K562 (cell line): ENCODE measurements at regions not wholly inside any gene's neighbourhood (a gene's known extent, or its start where the extent isn't known, plus 50 kb on each side); places are given as distances from the start of the nearest gene placed in this dataset.

Experiments used
- ATAC-seq: fragments of 200-7000 bp; cut with Tn5 transposase; 3 replicates; pipeline ENCODE4 v1.9.1; 2020; ENCODE audit warnings: moderate library complexity
- BruUV-seq: library from RNA; stranded (reverse); fragments of 400-500 nt; replicated peaks from 2 replicates; lab custom pipeline; 2021; lab: Mats Ljungman, UMichigan
- CTCF ChIA-PET: fragments of 300-600 bp; formaldehyde crosslinking; extraction: SDS; loops from one replicate; lab custom pipeline; 2021; ENCODE audit warnings: low intra/inter-chr PET ratio; lab: Yijun Ruan, JAX
- POLR2A ChIA-PET: fragments of 300-600, 350-650 bp; sonication (Branson Sonifier 250); formaldehyde crosslinking; extraction: SDS; loops from one replicate; lab custom pipeline; 2021; ENCODE audit warnings: antibody characterized with exemption, inconsistent platforms; lab: Yijun Ruan, JAX
- DNase-seq, 4 experiments: peaks; one replicate each; pipeline versions ENCODE4 v3.0.0 to v3.0.0-alpha.2; 2011 to 2018; ENCODE audit warnings: low spot score in 3 of 4, mixed read lengths in 3 of 4; ENCODE audit errors: extremely low read depth in 1 of 4
- FAIRE-seq: peaks from 2 replicates; lab custom pipeline; 2011; peaks lifted over from hg19 to GRCh38; lab: Jason Lieb, UNC
- H2AFZ ChIP-seq: 2 replicates; pipeline ENCODE4 v1.6.0; 2011; ENCODE audit warnings: low read depth, low read length, control low read depth, inconsistent platforms
- H3K27ac ChIP-seq: fragments of 200-600 bp; 3 replicates; pipeline ENCODE4 v1.8.0; 2011; ENCODE audit warnings: low read depth, mild to moderate bottlenecking, control low read depth, inconsistent platforms, low read length, moderate library complexity, mixed read lengths; ENCODE audit errors: extremely low read depth
- H3K27me3 ChIP-seq, 2 experiments: fragments of 300-600 bp in 1 of 2; 2 replicates in 1 of 2; 3 replicates in 1 of 2; pipeline versions ENCODE4 v1.6.0 to v1.8.0; 2011; ENCODE audit warnings: inconsistent platforms in 2 of 2, low read length in 2 of 2, mild to moderate bottlenecking in 1 of 2, mixed read lengths in 1 of 2, moderate library complexity in 1 of 2; ENCODE audit not compliant: control insufficient read depth in 2 of 2, insufficient read depth in 2 of 2
- H3K36me3 ChIP-seq: fragments of 300-600 bp; 3 replicates; pipeline ENCODE4 v1.8.0; 2011; ENCODE audit warnings: mild to moderate bottlenecking, low read length, inconsistent platforms; ENCODE audit not compliant: control insufficient read depth, insufficient read depth
- H3K4me1 ChIP-seq, 2 experiments: fragments of 200-600 bp in 1 of 2; replicated peaks in 1 of 2; 2 replicates in 1 of 2; 3 replicates in 1 of 2; pipeline versions ENCODE4 v1.5.1 to v1.8.0; 2011; ENCODE audit warnings: inconsistent platforms in 2 of 2, low read length in 2 of 2, mild to moderate bottlenecking in 1 of 2, mixed read lengths in 1 of 2, moderate library complexity in 1 of 2; ENCODE audit not compliant: control insufficient read depth in 2 of 2, insufficient read depth in 2 of 2
- H3K4me2 ChIP-seq: 2 replicates; pipeline ENCODE4 v1.6.1; 2011; ENCODE audit warnings: low read length, control low read depth, inconsistent platforms, mixed read lengths; ENCODE audit not compliant: insufficient read depth
- H3K4me3 ChIP-seq: fragments of 200-600 bp; sonication (generic), shearing (Covaris generic); 2 replicates; pipeline ENCODE4 v1.5.1; 2016; ENCODE audit warnings: control low read depth, inconsistent platforms
- H3K79me2 ChIP-seq: fragments of 200-600 bp; 3 replicates; pipeline ENCODE4 v1.8.0; 2011; ENCODE audit warnings: low read length, inconsistent platforms; ENCODE audit not compliant: control insufficient read depth, insufficient read depth
- H3K9ac ChIP-seq, 2 experiments: 2 replicates each; pipeline versions ENCODE4 v1.6.0 to v1.6.1; 2011; ENCODE audit warnings: low read depth in 2 of 2, low read length in 2 of 2, control low read depth in 1 of 2, inconsistent platforms in 1 of 2, mild to moderate bottlenecking in 1 of 2, mixed read lengths in 1 of 2; ENCODE audit not compliant: insufficient read depth in 1 of 2
- H3K9me1 ChIP-seq: one replicate; pipeline ENCODE4 v1.6.0; 2011; ENCODE audit warnings: inconsistent platforms, mild to moderate bottlenecking, low read length, moderate library complexity; ENCODE audit not compliant: control insufficient read depth, insufficient read depth
- H3K9me3 ChIP-seq: replicated peaks from 2 replicates; pipeline ENCODE4 v1.5.1; 2011; ENCODE audit warnings: low read depth, low read length, inconsistent platforms; ENCODE audit not compliant: control insufficient read depth, insufficient read depth
- H4K20me1 ChIP-seq: replicated peaks from 2 replicates; pipeline ENCODE4 v1.6.1; 2011; ENCODE audit warnings: low read length, inconsistent platforms, mixed read lengths; ENCODE audit not compliant: control insufficient read depth, insufficient read depth
- WHSC1 ChIP-seq: IDR thresholded peaks from one replicate; pipeline ENCODE4 v1.6.1; 2012; ENCODE audit warnings: low read length, control low read depth, inconsistent platforms
- ZFX ChIP-seq: sonication (generic); formaldehyde crosslinking; IDR thresholded peaks from 2 replicates; pipeline ENCODE4 v1.8.0; 2022; ENCODE audit warnings: mild to moderate bottlenecking, missing genetic modification reagents, moderate library complexity
- ZNF407 ChIP-seq: fragments of 450-650 bp; IDR thresholded peaks from 2 replicates; pipeline ENCODE4 v1.6.1; 2016; ENCODE audit warnings: low read depth
- ZNF75A ChIP-seq: fragments of 450-650 bp; formaldehyde crosslinking; IDR thresholded peaks from 2 replicates; pipeline ENCODE4 v1.4.0; 2020; ENCODE audit warnings: mild to moderate bottlenecking
- ZZZ3 ChIP-seq: fragments of 450-650 bp; IDR thresholded peaks from 2 replicates; pipeline ENCODE4 v1.6.1; 2016; ENCODE audit warnings: antibody characterized with exemption, mild to moderate bottlenecking, moderate library complexity
- WGBS: fragments of 100-300 bp; shearing (Covaris generic); methylation state at CpG from one replicate; pipeline ENCODE4 v1.1.6; 2016; ENCODE audit warnings: low coverage, mixed read lengths; ENCODE audit not compliant: insufficient coverage; ENCODE audit errors: missing lambda C conversion rate; 5-methylcytosine and 5-hydroxymethylcytosine counted together
- in situ Hi-C: fragments of 300-500 bp; cut with MboI; formaldehyde crosslinking; loops from 4 replicates; pipeline ENCODE4 v1.15.0; 2018; ENCODE audit warnings: inconsistent platforms, mixed read lengths
- intact Hi-C: fragments of 100-400 bp; cut with micrococcal nuclease; formaldehyde crosslinking; loops from 2 replicates; pipeline ENCODE4 v1.14.2; 2022

- ATAC-seq = no peak
- no TSS peak for BruUV-seq
- no peaks in the 10 kb centered on the region for H3K36me3 ChIP-seq
- no peak overlapping the region for H3K4me2 ChIP-seq
- DNase-seq = no peak
- no peak overlapping the region for H3K27ac ChIP-seq
- no peaks in the 10 kb centered on the region for H3K9me1 ChIP-seq
- peaks cover 14 to 38% of the 10 kb centered on the region in 2 experiments; a peak in 3 of 5 replicates for H3K27me3 ChIP-seq
- intact Hi-C loops = loop anchor here (5.0 kb wide), 1 partner anchor 151 kb away; no protein-coding TSS in a partner anchor
- no peaks in the 10 kb centered on the region for H3K79me2 ChIP-seq
- H3K9me3 ChIP-seq = peaks cover 2% of the 10 kb centered on the region; the same call in 1 of the 2 replicates
- 0 out of 2 replicates have a peak, but pooled peaks cover 7% of the 10 kb centered on the region for H4K20me1 ChIP-seq
- CTCF ChIA-PET = no interaction called here
- POLR2A ChIA-PET = no interaction called here
- TF ChIP-seq ZFX = no peak
- no peak for TF ChIP-seq ZZZ3
- no peak for TF ChIP-seq WHSC1
- TF ChIP-seq ZNF407 = no peak
- no peak for TF ChIP-seq ZNF75A (CRISPR knock-in tag)
- WGBS = 0% methylated on average over 7 of the region's 7 CpGs
- H3K4me1 ChIP-seq = peaks cover 0 to 4% of the 10 kb centered on the region in 2 experiments; a peak in 1 of 5 replicates
- H3K4me3 ChIP-seq = no peak overlapping the region
- H2AFZ ChIP-seq = no peak overlapping the region
- H3K9ac ChIP-seq = no peak overlapping the region
- FAIRE-seq = no peak
- in situ Hi-C loops = no loop called here
Observed at GRCh38 chr1:4063516-4063915, 163.4 kb upstream of the C1orf174 start.
